SK-N-SH (cell line): ENCODE measurements at regions not wholly inside any gene's neighbourhood (a gene's known extent, or its start where the extent isn't known, plus 50 kb on each side); places are given as distances from the start of the nearest gene placed in this dataset.

Experiments used
- CTCF ChIA-PET: fragments of 300-600, 350-600 bp; formaldehyde crosslinking; extraction: SDS; loops from one replicate; lab custom pipeline; 2021; lab: Yijun Ruan, JAX
- POLR2A ChIA-PET: fragments of 350-600 bp; sonication (Branson Sonifier 250); formaldehyde crosslinking; extraction: SDS; loops from one replicate; lab custom pipeline; 2020; ENCODE audit warnings: antibody characterized with exemption, inconsistent platforms; lab: Yijun Ruan, JAX
- DNase-seq: peaks from one replicate; pipeline ENCODE4 v3.0.0; 2012
- H2AFZ ChIP-seq: fragments of 200-600 bp; sonication (generic); 2 replicates; pipeline ENCODE4 v1.8.1; 2016; ENCODE audit warnings: antibody characterized with exemption, mild to moderate bottlenecking, low read depth
- H3F3A ChIP-seq: fragments of 200-600 bp; sonication (generic); replicated peaks from 2 replicates; pipeline ENCODE3; 2016; ENCODE audit warnings: antibody characterized with exemption, mild to moderate bottlenecking; ENCODE audit not compliant: insufficient read depth
- H3K27ac ChIP-seq, 2 experiments: fragments of 200-500 bp in 1 of 2; fragments of 200-600 bp in 1 of 2; sonication (Bioruptor generic) in 1 of 2; sonication (generic), shearing (Covaris generic) in 1 of 2; 2 replicates each; pipeline versions ENCODE4 v1.5.1 to v1.6.1; 2014 to 2016; ENCODE audit warnings: low read depth in 2 of 2, inconsistent platforms in 1 of 2, low read length in 1 of 2, mild to moderate bottlenecking in 1 of 2, mixed read lengths in 1 of 2
- H3K27me3 ChIP-seq: fragments of 200-600 bp; sonication (generic), shearing (Covaris generic); 2 replicates; pipeline ENCODE4 v1.6.1; 2016; ENCODE audit warnings: mixed run types; ENCODE audit not compliant: insufficient read depth
- H3K36me3 ChIP-seq, 2 experiments: fragments of 200-500 bp in 1 of 2; fragments of 200-600 bp in 1 of 2; sonication (Bioruptor generic) in 1 of 2; sonication (generic) in 1 of 2; replicated peaks in 1 of 2; 2 replicates each; pipeline versions ENCODE3 to v1.5.1; 2014 to 2016; ENCODE audit warnings: low read length in 1 of 2, mild to moderate bottlenecking in 1 of 2; ENCODE audit not compliant: insufficient read depth in 2 of 2, control insufficient read depth in 1 of 2
- H3K4me1 ChIP-seq, 2 experiments: fragments of 200-500 bp in 1 of 2; fragments of 200-600 bp in 1 of 2; sonication (Bioruptor generic) in 1 of 2; sonication (generic), shearing (Covaris generic) in 1 of 2; 2 replicates each; pipeline versions ENCODE4 v1.5.1 to v1.6.1; 2014 to 2016; ENCODE audit warnings: low read depth in 1 of 2, low read length in 1 of 2, mixed run types in 1 of 2; ENCODE audit not compliant: insufficient read depth in 2 of 2, control insufficient read depth in 1 of 2
- H3K4me2 ChIP-seq: fragments of 200-600 bp; sonication (generic), shearing (Covaris generic); 2 replicates; pipeline ENCODE4 v1.6.1; 2017; ENCODE audit warnings: mixed run types
- H3K4me3 ChIP-seq, 2 experiments: fragments of 200-500 bp in 1 of 2; fragments of 200-600 bp in 1 of 2; sonication (Bioruptor generic) in 1 of 2; sonication (generic), shearing (Covaris generic) in 1 of 2; 2 replicates each; pipeline versions ENCODE4 v1.5.1 to v1.8.1; 2014 to 2016; ENCODE audit warnings: low read depth in 2 of 2, inconsistent platforms in 1 of 2, low read length in 1 of 2, mild to moderate bottlenecking in 1 of 2, mixed read lengths in 1 of 2, moderate library complexity in 1 of 2
- H3K79me2 ChIP-seq: fragments of 200-600 bp; sonication (generic); 2 replicates; pipeline ENCODE4 v1.8.1; 2017; ENCODE audit warnings: mild to moderate bottlenecking; ENCODE audit not compliant: insufficient read depth
- H3K9ac ChIP-seq: fragments of 200-600 bp; sonication (generic); 2 replicates; pipeline ENCODE4 v1.6.1; 2017; ENCODE audit warnings: mixed run types
- H3K9me2 ChIP-seq: fragments of 200-600 bp; sonication (generic); 2 replicates; pipeline ENCODE4 v1.6.1; 2017; ENCODE audit warnings: mixed run types
- H3K9me3 ChIP-seq: fragments of 200-600 bp; sonication (generic); 2 replicates; pipeline ENCODE4 v1.6.1; 2017; ENCODE audit warnings: mixed run types, mild to moderate bottlenecking, moderate library complexity
- H4K20me1 ChIP-seq: fragments of 200-600 bp; sonication (generic); 2 replicates; pipeline ENCODE4 v1.6.1; 2017; ENCODE audit warnings: mild to moderate bottlenecking, mixed run types; ENCODE audit not compliant: insufficient read depth
- EP300 ChIP-seq, 2 experiments: IDR thresholded peaks; 2 replicates each; pipeline versions ENCODE4 v1.4.0 to v1.6.1; 2012; ENCODE audit warnings: borderline replicate concordance in 1 of 2, low read depth in 1 of 2, low read length in 1 of 2
- EZH2phosphoT487 ChIP-seq: fragments of 200-600 bp; sonication (generic); IDR thresholded peaks from 2 replicates; pipeline ENCODE4 v1.6.1; 2017; ENCODE audit warnings: low read depth, mixed run types, mild to moderate bottlenecking, antibody characterized with exemption, moderate library complexity, borderline replicate concordance
- FOSL2 ChIP-seq: IDR thresholded peaks from 2 replicates; pipeline ENCODE4 v1.4.0; 2012; ENCODE audit warnings: low read depth, mild to moderate bottlenecking, moderate library complexity, borderline replicate concordance
- MEF2A ChIP-seq: IDR thresholded peaks from 2 replicates; pipeline ENCODE4 v1.4.0; 2012; ENCODE audit warnings: low read depth, borderline replicate concordance
- NFIC ChIP-seq: IDR thresholded peaks from 2 replicates; pipeline ENCODE4 v1.4.0; 2012; ENCODE audit warnings: borderline replicate concordance
- RAD21 ChIP-seq: IDR thresholded peaks from 2 replicates; pipeline ENCODE4 v1.6.1; 2012; ENCODE audit warnings: mild to moderate bottlenecking, low read length
- RFX5 ChIP-seq: IDR thresholded peaks from 2 replicates; pipeline ENCODE4 v1.6.1; 2012; ENCODE audit warnings: mild to moderate bottlenecking, improper control_type of control experiment, low read length
- TAF1 ChIP-seq: IDR thresholded peaks from 2 replicates; pipeline ENCODE4 v1.6.1; 2012; ENCODE audit warnings: low read depth, mild to moderate bottlenecking, low read length, moderate library complexity, borderline replicate concordance
- USF1 ChIP-seq: IDR thresholded peaks from 2 replicates; pipeline ENCODE4 v1.4.0; 2012; ENCODE audit warnings: low read depth, borderline replicate concordance
- YY1 ChIP-seq: IDR thresholded peaks from 2 replicates; pipeline ENCODE4 v1.4.0; 2012; ENCODE audit warnings: low read depth, mild to moderate bottlenecking
- WGBS: methylation state at CpG from one replicate; pipeline ENCODE4 v1.1.6; 2017; ENCODE audit warnings: low lambda C conversion rate; 5-methylcytosine and 5-hydroxymethylcytosine counted together
- TF ChIP-seq, protein P1 (sequence below): fragments of 200-600 bp; sonication (generic); IDR thresholded peaks from 2 replicates; pipeline ENCODE4 v1.6.1; 2017; ENCODE audit warnings: antibody characterized with exemption, mild to moderate bottlenecking, moderate library complexity
- TF ChIP-seq, protein P2 (sequence below): fragments of 150-350 bp; IDR thresholded peaks from 2 replicates; pipeline ENCODE4 v1.6.1; 2017; ENCODE audit warnings: antibody characterized with exemption, low read length, low read depth, borderline replicate concordance
- TF ChIP-seq, protein P3 (sequence below): IDR thresholded peaks from 2 replicates; pipeline ENCODE4 v1.4.0; 2012; ENCODE audit warnings: low read depth

- H3K79me2 ChIP-seq = no peaks in the 10 kb centered on the region
- no peaks in the 10 kb centered on the region for H3K9me2 ChIP-seq
- no peaks in the 10 kb centered on the region for H4K20me1 ChIP-seq
- POLR2A ChIA-PET = no interaction called here
- TF ChIP-seq TAF1 = no peak
- TF ChIP-seq, protein P1, sequence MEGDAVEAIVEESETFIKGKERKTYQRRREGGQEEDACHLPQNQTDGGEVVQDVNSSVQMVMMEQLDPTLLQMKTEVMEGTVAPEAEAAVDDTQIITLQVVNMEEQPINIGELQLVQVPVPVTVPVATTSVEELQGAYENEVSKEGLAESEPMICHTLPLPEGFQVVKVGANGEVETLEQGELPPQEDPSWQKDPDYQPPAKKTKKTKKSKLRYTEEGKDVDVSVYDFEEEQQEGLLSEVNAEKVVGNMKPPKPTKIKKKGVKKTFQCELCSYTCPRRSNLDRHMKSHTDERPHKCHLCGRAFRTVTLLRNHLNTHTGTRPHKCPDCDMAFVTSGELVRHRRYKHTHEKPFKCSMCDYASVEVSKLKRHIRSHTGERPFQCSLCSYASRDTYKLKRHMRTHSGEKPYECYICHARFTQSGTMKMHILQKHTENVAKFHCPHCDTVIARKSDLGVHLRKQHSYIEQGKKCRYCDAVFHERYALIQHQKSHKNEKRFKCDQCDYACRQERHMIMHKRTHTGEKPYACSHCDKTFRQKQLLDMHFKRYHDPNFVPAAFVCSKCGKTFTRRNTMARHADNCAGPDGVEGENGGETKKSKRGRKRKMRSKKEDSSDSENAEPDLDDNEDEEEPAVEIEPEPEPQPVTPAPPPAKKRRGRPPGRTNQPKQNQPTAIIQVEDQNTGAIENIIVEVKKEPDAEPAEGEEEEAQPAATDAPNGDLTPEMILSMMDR = peak; percentile 24; the same call in 1 of the 2 replicates
- H3K4me2 ChIP-seq = no peak overlapping the region
- CTCF ChIA-PET = interaction anchor here (0.7 to 1.4 kb wide), 3 partner anchors 9 to 1192 kb away, joined by 3 to 4 read pairs (median 3); no protein-coding TSS in a partner anchor
- no peak overlapping the region for H3K27ac ChIP-seq
- H3F3A ChIP-seq = no peaks in the 10 kb centered on the region
- 22% methylated on average over 4 of the region's 4 CpGs for WGBS
- H3K27me3 ChIP-seq = no peaks in the 10 kb centered on the region
- no peaks in the 10 kb centered on the region for H3K4me1 ChIP-seq
- no peak for DNase-seq
- no peaks in the 10 kb centered on the region for H3K36me3 ChIP-seq
- no peak overlapping the region for H2AFZ ChIP-seq
- H3K4me3 ChIP-seq = no peak overlapping the region
- H3K9me3 ChIP-seq = no peaks in the 10 kb centered on the region
- H3K9ac ChIP-seq = no peak overlapping the region
These were observed 247.5 kb upstream of the LRATD1 start for GRCh38 chr2:14385043-14385442.

- H3K36me3 ChIP-seq = no peaks in the 10 kb centered on the region
- no peak overlapping the region for H3K27ac ChIP-seq
- CTCF ChIA-PET = interaction anchor here (0.7 kb wide), 1 partner anchor 10 kb away, joined by 4 read pairs; no protein-coding TSS in a partner anchor
- no peaks in the 10 kb centered on the region for H3K9me2 ChIP-seq
- POLR2A ChIA-PET = no interaction called here
- no peaks in the 10 kb centered on the region for H3K9me3 ChIP-seq
- H4K20me1 ChIP-seq = no peaks in the 10 kb centered on the region
- no peaks in the 10 kb centered on the region for H3K4me1 ChIP-seq
- no peak for TF ChIP-seq MEF2A
- no peak for TF ChIP-seq NFIC
- no peak for TF ChIP-seq USF1
- TF ChIP-seq EP300 (IDR thresholded peaks at IDR 0.05; ENCODE audit: borderline replicate concordance in 1 of 2, low read depth in 1 of 2, low read length in 1 of 2) = no peak
- TF ChIP-seq YY1 = no peak
- TF ChIP-seq EZH2phosphoT487 = no peak
- no peak for TF ChIP-seq FOSL2
- TF ChIP-seq RAD21 = no peak
- TF ChIP-seq RFX5 = no peak
- TF ChIP-seq, protein P2, sequence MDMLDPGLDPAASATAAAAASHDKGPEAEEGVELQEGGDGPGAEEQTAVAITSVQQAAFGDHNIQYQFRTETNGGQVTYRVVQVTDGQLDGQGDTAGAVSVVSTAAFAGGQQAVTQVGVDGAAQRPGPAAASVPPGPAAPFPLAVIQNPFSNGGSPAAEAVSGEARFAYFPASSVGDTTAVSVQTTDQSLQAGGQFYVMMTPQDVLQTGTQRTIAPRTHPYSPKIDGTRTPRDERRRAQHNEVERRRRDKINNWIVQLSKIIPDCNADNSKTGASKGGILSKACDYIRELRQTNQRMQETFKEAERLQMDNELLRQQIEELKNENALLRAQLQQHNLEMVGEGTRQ = no peak
- no peak for TF ChIP-seq TAF1
- TF ChIP-seq, protein P3, sequence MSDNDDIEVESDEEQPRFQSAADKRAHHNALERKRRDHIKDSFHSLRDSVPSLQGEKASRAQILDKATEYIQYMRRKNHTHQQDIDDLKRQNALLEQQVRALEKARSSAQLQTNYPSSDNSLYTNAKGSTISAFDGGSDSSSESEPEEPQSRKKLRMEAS = no peak
- no peak overlapping the region for H2AFZ ChIP-seq
- no peak overlapping the region for H3K4me2 ChIP-seq
- DNase-seq = no peak
- no peak overlapping the region for H3K9ac ChIP-seq
- H3K27me3 ChIP-seq = no peaks in the 10 kb centered on the region
- no peaks in the 10 kb centered on the region for H3F3A ChIP-seq
- no peaks in the 10 kb centered on the region for H3K79me2 ChIP-seq
- no peak overlapping the region for H3K4me3 ChIP-seq
- 43% methylated on average over 4 of the region's 4 CpGs for WGBS
These were observed 245.2 kb upstream of the LRATD1 start for GRCh38 chr2:14387332-14387731.
